ENCODE measurements at regions not wholly inside any gene's neighbourhood (a gene's known extent, or its start where the extent isn't known, plus 50 kb on each side); places are given as distances from the start of the nearest gene placed in this dataset.

GRCh38 chr2:173493874-173494273, 139.2 kb downstream of the CDCA7 start:
- DNase-seq (ENCODE audit: low read depth in 1 of 2, low spot score in 2 of 2) (no peak), FAIRE-seq (no peak)
- Histone ChIP-seq H3K9ac (replicated peaks in 1 of 4; ENCODE audit: extremely low read depth in 1 of 4, low read depth in 3 of 4, low read length in 3 of 4) (no peak overlapping the region), H3K27ac (ENCODE audit: low read depth, low read length) (no peak overlapping the region), H2AK5ac (ENCODE audit: low read depth, low read length) (no peak overlapping the region), H2AFZ (ENCODE audit: low read length) (no peak overlapping the region), H2BK5ac (ENCODE audit: low read depth, low read length) (no peak overlapping the region), H3K36me3 (ENCODE audit: control insufficient read depth in 2 of 4, insufficient read depth in 4 of 4, low read length in 3 of 4) (no peaks in the 10 kb centered on the region), H3K79me2 (ENCODE audit: control insufficient read depth in 1 of 2, insufficient read depth in 2 of 2, low read length in 2 of 2) (no peaks in the 10 kb centered on the region), H3K56ac (replicated peaks; ENCODE audit: insufficient read length, low read depth, low read length) (no peak overlapping the region), H2BK20ac (ENCODE audit: low read length) (no peak overlapping the region), H3K4me3 (ENCODE audit: extremely low read depth in 1 of 4, insufficient read depth in 2 of 4, low read depth in 3 of 4, low read length in 4 of 4) (no peak overlapping the region), H3K23me2 (ENCODE audit: low read depth, low read length) (peaks cover 2% of the 10 kb centered on the region; the same call in 1 of the 2 replicates), H4K8ac (ENCODE audit: extremely low read depth, insufficient read depth, low read length) (no peak overlapping the region), H3K79me1 (ENCODE audit: low read depth, low read length) (no peaks in the 10 kb centered on the region), H3K23ac (ENCODE audit: insufficient read length) (no peak overlapping the region), H3K14ac (ENCODE audit: insufficient read length) (no peak overlapping the region), H3K9me3 (ENCODE audit: insufficient read depth in 2 of 2, low read depth in 1 of 2, low read length in 1 of 2) (0 out of 4 replicates have a peak, but pooled peaks cover 0 to 2% of the 10 kb centered on the region in 2 experiments), H4K5ac (ENCODE audit: insufficient read length, low read depth, low read length) (no peak overlapping the region), H4K20me1 (replicated peaks in 1 of 2; ENCODE audit: control insufficient read depth in 1 of 2, insufficient read depth in 2 of 2, low read length in 2 of 2) (no peaks in the 10 kb centered on the region), H3K4me1 (replicated peaks in 1 of 4; ENCODE audit: control insufficient read depth in 3 of 4, insufficient read depth in 4 of 4, low read length in 3 of 4) (no peaks in the 10 kb centered on the region), H3K4ac (replicated peaks; ENCODE audit: insufficient read length, low read depth, low read length) (no peak overlapping the region), H3K4me2 (ENCODE audit: insufficient read depth in 1 of 2, low read depth in 2 of 2, low read length in 2 of 2) (no peak overlapping the region), H4K91ac (replicated peaks; ENCODE audit: insufficient read length, low read length) (no peak overlapping the region), H2BK12ac (ENCODE audit: low read depth, low read length) (no peak overlapping the region), H3K27me3 (replicated peaks in 1 of 4; ENCODE audit: control insufficient read depth in 3 of 4, extremely low read depth in 1 of 4, insufficient read depth in 3 of 4, low read length in 3 of 4) (no peaks in the 10 kb centered on the region), H2BK15ac (ENCODE audit: low read length) (no peak overlapping the region), H2BK120ac (replicated peaks; ENCODE audit: low read depth, low read length) (no peak overlapping the region), H3K18ac (ENCODE audit: extremely low read depth, low read length) (no peak overlapping the region)
- ChIA-PET POLR2A (ENCODE audit: partially characterized antibody) (no interaction called here), CTCF (ENCODE audit: partially characterized antibody) (interaction anchor here (0.6 to 1.4 kb wide), 6 partner anchors 47 to 324 kb away, joined by 3 to 5 read pairs (median 4); no protein-coding TSS in a partner anchor)
- TF ChIP-seq CHD2 (IDR thresholded peaks at IDR 0.05; ENCODE audit: low read length) (no peak), TAF7 (optimal IDR thresholded peaks at IDR 0.05; ENCODE audit: borderline replicate concordance, low read depth, low read length) (no peak), JUND (IDR thresholded peaks at IDR 0.05; ENCODE audit: low read length) (no peak), TBP (IDR thresholded peaks at IDR 0.05; ENCODE audit: low read depth, low read length) (no peak), RAD21 (IDR thresholded peaks at IDR 0.05 in 1 of 2, conservative IDR thresholded peaks at IDR 0.05 in 1 of 2; ENCODE audit: low read depth in 2 of 2, low read length in 2 of 2) (peak; percentile 12 to 26; a peak in 2 of 4 replicates)
- TF ChIP-seq, protein P1, sequence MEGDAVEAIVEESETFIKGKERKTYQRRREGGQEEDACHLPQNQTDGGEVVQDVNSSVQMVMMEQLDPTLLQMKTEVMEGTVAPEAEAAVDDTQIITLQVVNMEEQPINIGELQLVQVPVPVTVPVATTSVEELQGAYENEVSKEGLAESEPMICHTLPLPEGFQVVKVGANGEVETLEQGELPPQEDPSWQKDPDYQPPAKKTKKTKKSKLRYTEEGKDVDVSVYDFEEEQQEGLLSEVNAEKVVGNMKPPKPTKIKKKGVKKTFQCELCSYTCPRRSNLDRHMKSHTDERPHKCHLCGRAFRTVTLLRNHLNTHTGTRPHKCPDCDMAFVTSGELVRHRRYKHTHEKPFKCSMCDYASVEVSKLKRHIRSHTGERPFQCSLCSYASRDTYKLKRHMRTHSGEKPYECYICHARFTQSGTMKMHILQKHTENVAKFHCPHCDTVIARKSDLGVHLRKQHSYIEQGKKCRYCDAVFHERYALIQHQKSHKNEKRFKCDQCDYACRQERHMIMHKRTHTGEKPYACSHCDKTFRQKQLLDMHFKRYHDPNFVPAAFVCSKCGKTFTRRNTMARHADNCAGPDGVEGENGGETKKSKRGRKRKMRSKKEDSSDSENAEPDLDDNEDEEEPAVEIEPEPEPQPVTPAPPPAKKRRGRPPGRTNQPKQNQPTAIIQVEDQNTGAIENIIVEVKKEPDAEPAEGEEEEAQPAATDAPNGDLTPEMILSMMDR (IDR thresholded peaks at IDR 0.05; ENCODE audit: control extremely low read depth in 1 of 3, insufficient read depth in 1 of 3, low read depth in 1 of 3, low read length in 3 of 3) = 0 out of 4 replicates have a peak, but pooled peaks of 1 of the 3 experiments have one; percentile 9
- WGBS, 2 experiments (ENCODE audit: extremely low coverage in 1 of 2, insufficient coverage in 1 of 2, insufficient read length in 1 of 2, insufficient replicate concordance in 2 of 2, low coverage in 1 of 2, low lambda C conversion rate in 2 of 2, missing lambda C conversion rate in 1 of 2) = 95% methylated on average over 2 of the region's 2 CpGs; no CpG with 5 or more reads in 1 of the 2 experiments
